ENCODE measurements at regions not wholly inside any gene's neighbourhood (a gene's known extent, or its start where the extent isn't known, plus 50 kb on each side); places are given as distances from the start of the nearest gene placed in this dataset.

GRCh38 chr11:42054351-42054900, 595.0 kb upstream of the LRRC4C start:
- no peak for DNase-seq

GRCh38 chr11:42055606-42056005, 596.2 kb upstream of the LRRC4C start:
- DNase-seq: no peak

- no peak for DNase-seq
These were observed 599.3 kb upstream of the LRRC4C start for GRCh38 chr11:42058794-42059193.

- DNase-seq: no peak
These were observed 605.7 kb upstream of the LRRC4C start for GRCh38 chr11:42065199-42065598.

GRCh38 chr11:42066113-42066512, 606.7 kb upstream of the LRRC4C start:
- DNase-seq: no peak

- no peak for DNase-seq
These were observed 614.9 kb upstream of the LRRC4C start for GRCh38 chr11:42074306-42074705.

- no peak for DNase-seq
These were observed 615.7 kb upstream of the LRRC4C start for GRCh38 chr11:42075180-42075579.

- no peak for DNase-seq
These were observed 618.3 kb upstream of the LRRC4C start for GRCh38 chr11:42077794-42078193.

GRCh38 chr11:42085736-42086135, 626.3 kb upstream of the LRRC4C start:
- no peak for DNase-seq

GRCh38 chr11:42093541-42093940, 634.1 kb upstream of the LRRC4C start:
- no peak for DNase-seq

GRCh38 chr11:42098075-42098474, 638.6 kb upstream of the LRRC4C start:
- no peak for DNase-seq

- DNase-seq: no peak
These were observed 653.4 kb upstream of the LRRC4C start for GRCh38 chr11:42112866-42113265.

- no peak for DNase-seq
These were observed 655.5 kb upstream of the LRRC4C start for GRCh38 chr11:42114927-42115326.

- no peak for DNase-seq
These were observed 679.0 kb upstream of the LRRC4C start for GRCh38 chr11:42138454-42138853.

- DNase-seq: no peak
These were observed 685.9 kb upstream of the LRRC4C start for GRCh38 chr11:42145311-42145710.

- DNase-seq: no peak
These were observed 702.4 kb upstream of the LRRC4C start for GRCh38 chr11:42161886-42162285.

GRCh38 chr11:42169191-42169590, 709.7 kb upstream of the LRRC4C start:
- no peak for DNase-seq

- DNase-seq: no peak
These were observed 711.1 kb upstream of the LRRC4C start for GRCh38 chr11:42170601-42171000.

- no peak for DNase-seq
These were observed 711.6 kb upstream of the LRRC4C start for GRCh38 chr11:42171046-42171445.

- no peak for DNase-seq
These were observed 713.0 kb upstream of the LRRC4C start for GRCh38 chr11:42172441-42172840.

- no peak for DNase-seq
These were observed 715.8 kb upstream of the LRRC4C start for GRCh38 chr11:42175203-42175602.

- DNase-seq: no peak
These were observed 719.8 kb upstream of the LRRC4C start for GRCh38 chr11:42179216-42179615.

- no peak for DNase-seq
These were observed 736.0 kb upstream of the LRRC4C start for GRCh38 chr11:42195289-42196013.

- DNase-seq: no peak
These were observed 740.9 kb upstream of the LRRC4C start for GRCh38 chr11:42200311-42200710.

GRCh38 chr11:42201603-42202148, 742.2 kb upstream of the LRRC4C start:
- DNase-seq: no peak

Data from T-helper 1 cell (primary cell).